ENCODE measurements at regions not wholly inside any gene's neighbourhood (a gene's known extent, or its start where the extent isn't known, plus 50 kb on each side); places are given as distances from the start of the nearest gene placed in this dataset.

GRCh38 chr14:97710726-97711125 lies 913.5 kb downstream of the VRK1 start:
- TF ChIP-seq MAFK (IDR thresholded peaks at IDR 0.05; ENCODE audit: low read depth, low read length) (no peak), CHD1 (IDR thresholded peaks at IDR 0.05; ENCODE audit: low read depth, low read length) (no peak), RCOR1 (IDR thresholded peaks at IDR 0.05; ENCODE audit: insufficient replicate concordance, low read length) (no peak), USF2 (IDR thresholded peaks at IDR 0.05; ENCODE audit: low read depth, low read length) (no peak), MAZ (IDR thresholded peaks at IDR 0.05; ENCODE audit: borderline replicate concordance, low read depth, low read length) (no peak), CEBPB (IDR thresholded peaks at IDR 0.05; ENCODE audit: low read depth, low read length) (no peak), BHLHE40 (IDR thresholded peaks at IDR 0.05; ENCODE audit: low read depth, low read length) (no peak), SMC3 (IDR thresholded peaks at IDR 0.05; ENCODE audit: low read depth, low read length) (no peak), RAD21 (IDR thresholded peaks at IDR 0.05; ENCODE audit: low read length) (no peak), FOS (IDR thresholded peaks at IDR 0.05; ENCODE audit: low read depth, low read length) (no peak), ELK1 (IDR thresholded peaks at IDR 0.05; ENCODE audit: borderline replicate concordance, low read depth, low read length) (no peak), NFE2L2 (IDR thresholded peaks at IDR 0.05; ENCODE audit: low read depth, low read length) (no peak), POLR2A (IDR thresholded peaks at IDR 0.05; ENCODE audit: low read depth, low read length) (no peak), RFX5 (IDR thresholded peaks at IDR 0.05; ENCODE audit: low read depth, low read length) (no peak), MXI1 (IDR thresholded peaks at IDR 0.05; ENCODE audit: borderline replicate concordance, low read depth, low read length) (no peak), CTCF (conservative IDR thresholded peaks at IDR 0.05; ENCODE audit: low read depth, low read length) (no peak)
- H2BK5ac ChIP-seq (ENCODE audit: low read depth, low read length, poor library complexity, severe bottlenecking): no peak overlapping the region
- no peak overlapping the region for H2AK9ac ChIP-seq (replicated peaks; ENCODE audit: low read depth, low read length, poor library complexity)
- H2BK15ac ChIP-seq (ENCODE audit: low read depth, low read length): no peak overlapping the region
- H3K9me3 ChIP-seq (ENCODE audit: control insufficient read depth, insufficient read depth, low read length): peaks cover 19% of the 10 kb centered on the region
- no peak overlapping the region for H3K4ac ChIP-seq (ENCODE audit: low read depth, low read length)
- H4K91ac ChIP-seq (ENCODE audit: insufficient read depth, low read depth, low read length): no peak overlapping the region
- H3K4me1 ChIP-seq (ENCODE audit: control insufficient read depth, insufficient read depth, low read length): no peaks in the 10 kb centered on the region
- no peak overlapping the region for H3K56ac ChIP-seq (ENCODE audit: extremely low read depth, insufficient read depth, low read length)
- no peak overlapping the region for H2BK20ac ChIP-seq (ENCODE audit: low read depth, low read length)
- dilution Hi-C loops (cut with HindIII; ENCODE audit: low sequenced_read_pairs, unreplicated experiment): no loop called here
- H3K9me1 ChIP-seq (ENCODE audit: insufficient read depth, low read length): no peaks in the 10 kb centered on the region
- no peak overlapping the region for H3K14ac ChIP-seq (replicated peaks; ENCODE audit: low read depth, low read length)
- H2BK120ac ChIP-seq (ENCODE audit: low read depth, low read length): no peak overlapping the region
- H3K36me3 ChIP-seq (ENCODE audit: control insufficient read depth, insufficient read depth, low read length): no peaks in the 10 kb centered on the region
- no peak overlapping the region for H3K4me3 ChIP-seq (ENCODE audit: insufficient read depth, low read depth, low read length)
- WGBS, 2 experiments (ENCODE audit: extremely low coverage in 2 of 2, insufficient read length in 1 of 2): 17% methylated on average over 1 of the region's 2 CpGs; no CpG with 5 or more reads in 1 of the 2 experiments
- H3K4me2 ChIP-seq (ENCODE audit: low read depth, low read length): no peak overlapping the region
- intact Hi-C loops (cut with micrococcal nuclease): no loop called here
- ChIA-PET POLR2A (ENCODE audit: unreplicated experiment) (no interaction called here), CTCF (no interaction called here)
- H3K23ac ChIP-seq (ENCODE audit: low read depth, low read length): no peak overlapping the region
- DNase-seq: no peak
- no peaks in the 10 kb centered on the region for H4K20me1 ChIP-seq (ENCODE audit: insufficient read depth, low read length)
- no peaks in the 10 kb centered on the region for H3K79me1 ChIP-seq (ENCODE audit: low read depth in 1 of 2, low read length in 2 of 2)
- no peak overlapping the region for H2AFZ ChIP-seq (replicated peaks; ENCODE audit: low read length, poor library complexity)
- no peak overlapping the region for H2AK5ac ChIP-seq (ENCODE audit: low read depth, low read length)
- no peak overlapping the region for H4K5ac ChIP-seq (ENCODE audit: low read depth, low read length)
- in situ Hi-C loops (cut with MboI; ENCODE audit: low sequenced_read_pairs): no loop called here
- no TSS peak for BruUV-seq (replicated peaks)
- H3K27ac ChIP-seq (ENCODE audit: insufficient read depth, low read length): no peak overlapping the region
- no peak for ATAC-seq (ENCODE audit: low read depth)
- no peak overlapping the region for H3K9ac ChIP-seq (ENCODE audit: low read depth, low read length)
- no peak overlapping the region for H3K18ac ChIP-seq (ENCODE audit: low read depth, low read length)
- H3K27me3 ChIP-seq (ENCODE audit: control insufficient read depth, insufficient read depth, low read length): no peaks in the 10 kb centered on the region
- H4K8ac ChIP-seq (ENCODE audit: low read depth in 2 of 2, low read length in 2 of 2): no peak overlapping the region

Data from IMR-90 (cell line).